ENCODE measurements at regions not wholly inside any gene's neighbourhood (a gene's known extent, or its start where the extent isn't known, plus 50 kb on each side); places are given as distances from the start of the nearest gene placed in this dataset.

DNA sequence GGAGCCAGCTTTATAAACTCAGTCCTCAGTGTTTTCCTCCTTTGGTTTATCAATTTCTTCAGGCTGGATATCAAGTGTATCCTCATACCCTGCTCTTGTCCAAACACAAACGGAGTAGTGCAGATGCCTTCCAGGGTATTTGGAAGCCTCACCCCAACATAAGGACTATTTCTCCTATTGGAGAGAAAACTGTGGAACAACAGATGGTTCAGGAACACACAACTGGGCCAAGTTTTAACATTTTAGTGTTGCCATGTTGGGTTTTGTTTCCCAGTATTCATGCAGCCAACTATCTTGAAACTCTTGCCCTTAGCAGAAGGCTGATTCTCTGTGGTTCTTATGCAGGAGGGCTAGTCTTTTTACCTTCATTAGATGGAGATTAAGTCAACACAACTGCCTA lies 398.1 kb downstream of the GABRB3 start:
- DNase-seq = no peak

DNA sequence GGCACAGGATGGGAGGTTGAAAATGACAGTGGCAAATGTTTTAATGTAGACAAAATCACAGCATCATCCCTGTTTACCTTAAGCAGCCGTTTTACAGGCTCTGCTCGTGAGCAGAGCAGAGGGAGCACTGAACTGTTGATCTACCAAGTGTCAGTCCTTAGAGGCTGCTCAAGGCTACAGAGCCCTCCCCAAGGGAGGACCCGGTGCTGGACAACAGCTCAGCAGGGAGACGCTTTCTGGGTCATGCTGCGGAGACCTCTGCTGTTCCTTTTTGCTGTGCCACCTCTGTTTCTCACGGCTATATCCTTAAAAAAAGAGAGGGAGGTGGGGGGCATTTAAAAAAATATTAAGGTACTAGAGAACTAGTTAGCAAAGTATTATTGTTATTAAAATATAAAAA lies 400.2 kb downstream of the GABRB3 start:
- DNase-seq = no peak

GRCh38 chr15:26365077-26365476 lies 407.8 kb downstream of the GABRB3 start:
- DNase-seq = no peak

DNA sequence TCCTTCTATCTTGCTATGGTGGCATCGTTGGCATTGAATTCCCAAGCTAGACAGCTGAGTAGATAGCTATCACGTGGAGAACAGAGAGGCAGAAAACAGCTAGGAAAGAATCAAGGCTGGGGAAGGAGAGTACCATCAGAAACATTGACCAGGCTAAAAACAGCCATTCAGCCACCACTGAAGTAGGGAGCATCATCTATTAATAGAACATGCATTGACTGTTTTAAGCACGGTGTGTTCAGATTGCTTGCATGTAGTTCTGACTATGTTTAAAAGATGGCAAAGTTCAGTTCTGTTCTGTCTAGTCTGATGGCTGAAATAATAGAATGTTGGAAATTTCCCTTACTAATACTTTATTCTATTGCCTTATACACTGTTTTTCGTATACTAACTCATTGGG lies 413.0 kb downstream of the GABRB3 start:
- DNase-seq = no peak

GRCh38 chr15:26358708-26359107 lies 414.2 kb downstream of the GABRB3 start:
- no peak for DNase-seq

GRCh38 chr15:26357653-26358052 lies 415.2 kb downstream of the GABRB3 start:
- no peak for DNase-seq

DNA sequence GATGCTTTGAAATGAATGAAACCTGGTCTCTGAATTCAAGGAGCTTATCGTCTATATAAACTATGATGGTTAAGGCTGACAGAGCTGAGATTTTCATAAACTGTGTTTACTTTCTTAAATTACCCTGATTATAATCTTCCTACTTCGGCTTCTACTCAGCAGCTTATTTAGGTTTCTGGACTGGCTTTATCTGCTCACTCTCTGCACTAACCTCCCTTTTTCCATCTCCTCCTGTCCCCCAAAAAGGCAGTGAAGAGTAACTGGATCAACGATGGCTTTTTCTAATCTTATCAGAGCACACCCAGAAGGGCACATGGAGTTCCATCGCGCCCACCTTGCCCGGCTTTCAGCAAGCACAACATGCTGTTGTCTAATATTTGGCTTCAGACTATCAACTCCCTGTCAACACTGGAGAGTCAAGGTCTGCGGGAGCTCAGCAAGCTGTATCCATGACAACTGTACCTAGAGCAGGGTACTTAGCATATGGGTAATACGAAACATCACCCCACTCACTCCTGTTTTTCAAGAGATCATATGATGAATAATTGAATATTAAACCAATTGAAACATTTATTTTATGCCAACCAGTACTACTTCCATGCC lies 417.3 kb downstream of the GABRB3 start:
- DNase-seq = no peak

GRCh38 chr15:26352909-26353308 lies 420.0 kb downstream of the GABRB3 start:
- no peak for DNase-seq

DNA sequence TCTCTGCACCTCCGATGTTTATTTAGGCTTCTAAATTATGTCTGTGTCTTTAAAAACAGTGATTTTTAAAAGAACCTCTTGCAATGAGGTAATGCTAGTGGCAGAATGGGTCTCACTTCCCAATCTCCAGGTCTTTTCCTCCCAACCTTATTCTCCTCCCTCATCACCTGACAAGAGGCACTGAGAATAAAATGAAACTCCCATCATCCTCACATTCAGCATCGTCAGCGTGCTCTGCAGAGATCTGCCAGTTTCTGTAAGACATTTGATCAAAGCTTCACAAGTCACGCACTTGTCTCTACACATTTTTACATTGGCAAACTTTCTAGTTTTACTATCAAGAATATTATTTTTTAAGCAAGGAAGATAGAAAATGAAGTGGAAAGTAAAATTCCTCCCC lies 420.5 kb downstream of the GABRB3 start:
- DNase-seq = no peak

DNA sequence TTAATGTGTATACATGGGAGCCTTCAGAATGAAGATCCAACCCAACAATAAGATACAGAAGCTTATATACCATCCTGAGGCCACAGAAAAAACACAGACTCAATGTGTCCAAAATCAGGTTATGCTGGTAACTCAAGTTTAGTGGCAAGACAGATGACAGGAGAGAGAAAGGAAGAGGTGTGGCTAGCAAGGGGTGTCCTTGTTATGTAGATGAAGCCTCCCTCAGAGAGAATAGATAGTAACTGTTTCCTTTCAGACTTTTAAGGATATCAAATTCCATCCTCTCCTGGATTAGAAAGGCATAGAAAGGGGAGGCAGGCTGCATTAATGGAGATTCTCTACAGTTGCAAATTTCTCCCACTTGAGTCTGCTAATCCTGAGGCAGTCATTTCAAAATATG lies 447.4 kb downstream of the GABRB3 start:
- no peak for DNase-seq

DNA sequence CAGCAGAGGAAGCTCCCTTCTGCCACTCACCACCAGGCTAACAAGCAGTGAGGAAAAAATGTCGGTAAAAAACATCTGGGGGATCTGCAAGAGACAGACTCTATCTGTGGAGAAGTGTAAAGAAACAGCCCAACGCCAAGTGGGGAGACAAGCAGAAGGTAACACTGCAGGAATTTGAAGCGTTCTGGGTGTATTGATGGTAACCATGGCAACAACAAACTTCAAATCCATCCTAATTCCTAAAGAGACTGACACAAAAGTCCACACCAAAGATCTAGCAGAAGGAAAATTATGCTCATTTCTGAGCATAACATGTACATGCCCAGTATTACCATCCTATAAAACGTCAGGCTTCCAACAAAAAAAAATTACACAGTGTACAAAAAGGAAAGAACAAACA lies 449.3 kb downstream of the GABRB3 start:
- DNase-seq = no peak

DNA sequence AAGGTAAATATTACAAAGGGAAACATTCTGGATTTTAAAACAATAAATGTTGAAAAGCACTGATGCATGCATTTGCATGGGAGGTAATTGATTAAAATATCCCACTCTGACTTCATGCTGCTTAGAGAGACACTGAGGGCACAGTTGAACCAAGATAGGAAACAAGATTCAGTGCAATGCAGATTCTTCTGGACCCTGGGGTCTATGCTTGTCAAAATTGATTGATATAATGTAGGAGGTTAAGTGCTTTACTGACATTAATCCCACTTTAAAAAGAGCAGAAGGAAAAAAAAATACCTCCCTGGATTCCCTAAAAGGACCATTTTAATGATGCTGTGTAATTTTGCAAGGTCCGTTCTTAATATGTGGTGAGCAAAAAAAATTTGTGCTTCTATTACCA lies 454.2 kb downstream of the GABRB3 start:
- DNase-seq = no peak

- no peak for DNase-seq
Observed at GRCh38 chr15:26314577-26314976, 451.4 kb upstream of the ATP10A start.

- DNase-seq = no peak
Observed at GRCh38 chr15:26311710-26312236, 448.6 kb upstream of the ATP10A start.

DNA sequence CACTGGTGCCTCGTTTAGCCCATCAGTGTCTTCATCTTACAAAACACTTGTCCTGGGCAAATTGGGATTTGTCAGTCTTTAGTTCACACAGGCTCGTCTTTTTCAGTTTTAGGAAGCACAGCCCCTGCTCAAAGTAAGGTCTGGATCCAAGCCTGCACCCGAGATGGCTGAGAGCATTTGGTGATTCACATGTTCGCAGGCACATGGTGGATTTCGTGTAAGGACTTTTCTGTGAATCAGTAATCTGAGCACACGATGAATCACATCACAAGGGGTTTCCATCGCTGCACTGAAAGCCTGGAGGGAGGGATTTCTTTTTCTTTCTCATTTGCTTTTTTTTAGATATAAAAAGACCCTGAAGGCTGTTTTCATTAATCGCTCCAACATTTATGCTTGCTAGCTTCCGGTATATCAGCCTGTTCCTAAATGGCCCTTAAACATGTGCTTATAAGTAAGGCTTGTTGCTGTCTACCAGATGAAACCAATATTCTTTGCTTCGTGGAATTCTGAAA lies 435.6 kb upstream of the ATP10A start:
- DNase-seq = no peak

DNA sequence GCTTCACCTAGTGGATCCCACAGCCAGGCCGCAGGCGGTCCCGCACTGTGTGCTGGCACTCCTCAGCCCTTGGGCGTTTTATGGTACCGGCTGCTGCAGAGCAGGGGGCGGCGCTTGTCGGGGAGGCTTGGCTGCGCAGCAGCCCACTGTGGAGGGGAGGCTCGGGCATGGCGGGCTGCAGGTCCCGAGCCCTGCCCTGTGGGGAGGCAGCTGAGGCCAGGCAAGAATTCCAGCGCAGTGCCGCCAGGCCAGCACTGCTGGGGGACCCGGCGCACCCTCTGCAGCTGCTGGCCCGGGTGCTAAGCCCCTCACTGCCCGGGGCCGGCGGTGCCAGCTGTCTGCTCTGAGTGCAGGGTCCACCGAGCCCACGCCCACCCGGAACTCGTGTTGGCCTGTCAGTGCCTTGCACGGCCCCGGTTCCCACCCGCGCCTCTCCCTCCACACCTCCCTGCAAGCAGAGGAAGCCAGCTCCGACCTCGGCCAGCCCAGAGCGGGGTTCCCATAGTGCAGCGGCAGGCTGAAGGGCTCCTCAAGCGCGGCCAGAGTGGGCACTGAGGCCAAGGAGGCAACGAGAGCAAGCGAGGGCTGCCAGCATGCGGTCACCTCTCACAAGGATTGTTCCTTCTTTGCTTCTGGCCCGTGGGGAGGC lies 435.0 kb upstream of the ATP10A start:
- DNase-seq = no peak

- DNase-seq = no peak
Observed at GRCh38 chr15:26295336-26296085, 432.4 kb upstream of the ATP10A start.

- DNase-seq = no peak
Observed at GRCh38 chr15:26294059-26294689, 431.0 kb upstream of the ATP10A start.

- no peak for DNase-seq
Observed at GRCh38 chr15:26287381-26287780, 424.3 kb upstream of the ATP10A start.

- no peak for DNase-seq
Observed at GRCh38 chr15:26280281-26280680, 417.2 kb upstream of the ATP10A start.

DNA sequence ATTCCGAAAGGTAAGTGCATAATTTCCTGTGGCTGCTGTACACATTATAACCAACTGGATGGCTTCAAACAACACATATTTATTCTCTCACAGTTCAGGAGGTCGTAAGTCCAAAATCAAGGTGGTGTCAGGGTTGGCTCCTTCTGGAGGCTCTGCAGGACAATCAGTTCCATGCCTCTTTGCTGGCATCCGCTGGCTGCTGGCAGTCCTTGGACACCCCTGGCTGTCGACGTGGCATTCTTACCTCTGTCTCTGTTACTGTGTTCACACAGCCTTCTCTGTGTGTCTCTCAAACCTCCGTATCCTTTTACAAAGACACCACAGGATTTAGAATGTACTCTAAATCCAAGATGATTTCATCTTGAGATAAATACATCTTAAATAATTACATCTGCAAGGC lies 398.8 kb upstream of the ATP10A start:
- no peak for DNase-seq

DNA sequence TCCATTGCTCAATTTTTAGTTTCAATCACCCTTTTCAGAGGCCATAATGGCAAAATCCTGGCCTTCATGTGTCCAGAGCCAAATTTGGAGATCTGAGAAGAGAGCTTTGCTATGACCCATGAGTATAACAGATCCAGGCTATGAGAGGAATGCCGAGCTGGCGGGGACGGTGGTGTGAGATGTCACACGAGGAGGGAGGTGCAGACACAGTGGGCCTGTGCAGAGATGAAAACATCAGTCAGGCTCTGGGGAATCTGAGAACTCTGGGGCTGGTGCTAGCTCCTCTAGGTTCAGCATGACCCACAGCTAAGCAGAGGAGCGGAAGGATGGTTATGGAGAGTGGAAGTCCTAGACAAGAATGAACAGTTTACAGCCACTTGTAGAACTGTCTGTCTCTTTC lies 398.3 kb upstream of the ATP10A start:
- DNase-seq = no peak

DNA sequence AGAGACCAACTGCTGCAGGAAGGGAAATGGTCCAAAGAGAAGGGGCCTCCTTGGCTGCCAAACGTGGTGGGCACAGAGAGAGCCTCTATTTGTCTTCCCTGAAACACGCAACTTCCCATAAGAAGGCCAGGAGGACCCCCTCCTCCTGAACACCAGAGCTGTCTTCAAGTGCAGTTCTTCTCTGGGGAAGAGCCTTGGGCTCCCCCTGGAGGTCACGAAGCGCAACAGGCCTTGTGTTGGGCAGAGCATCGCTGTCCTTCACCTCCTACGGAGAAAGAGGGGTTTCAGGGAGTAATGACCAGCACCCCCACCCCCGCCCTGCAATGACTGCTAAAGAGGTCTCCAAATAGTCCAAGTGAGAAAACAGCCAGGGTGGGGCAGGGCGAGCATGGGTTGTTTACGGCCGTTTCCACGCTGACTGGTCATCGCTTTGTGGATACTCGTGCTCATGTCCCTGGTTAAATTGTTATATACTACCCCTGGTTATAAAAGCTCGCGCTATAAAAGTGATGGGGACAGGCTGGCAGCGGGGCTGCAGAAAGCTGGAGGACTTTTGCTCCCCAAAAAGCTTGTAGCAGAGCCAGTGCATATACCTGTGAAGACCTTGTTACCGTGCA lies 397.5 kb upstream of the ATP10A start:
- no peak for DNase-seq
